ENCODE measurements at regions not wholly inside any gene's neighbourhood (a gene's known extent, or its start where the extent isn't known, plus 50 kb on each side); places are given as distances from the start of the nearest gene placed in this dataset.

GRCh38 chr5:164934039-164934438 is 1428.6 kb downstream of the MAT2B start:
- no peak for DNase-seq

- DNase-seq, result no peak
These were observed 1429.1 kb downstream of the MAT2B start for GRCh38 chr5:164934561-164934960.

- DNase-seq, result no peak
These were observed 1435.7 kb downstream of the MAT2B start for GRCh38 chr5:164941132-164941531.

GRCh38 chr5:164950927-164951326 is 1445.5 kb downstream of the MAT2B start:
- no peak for DNase-seq

- DNase-seq, result no peak
These were observed 1446.2 kb downstream of the MAT2B start for GRCh38 chr5:164951570-164951969.

- peak; percentile 26 for DNase-seq
These were observed 1453.3 kb downstream of the MAT2B start for GRCh38 chr5:164958688-164959087.

- no peak for DNase-seq
These were observed 1454.3 kb downstream of the MAT2B start for GRCh38 chr5:164959761-164960160.

- DNase-seq, result no peak
These were observed 1457.0 kb downstream of the MAT2B start for GRCh38 chr5:164962329-164962961.

GRCh38 chr5:164966611-164967010 is 1461.2 kb downstream of the MAT2B start:
- DNase-seq, result no peak

- no peak for DNase-seq
These were observed 1461.9 kb downstream of the MAT2B start for GRCh38 chr5:164967354-164967753.

GRCh38 chr5:164972973-164973372 is 1467.6 kb downstream of the MAT2B start:
- DNase-seq, result no peak

- DNase-seq, result no peak
These were observed 1470.6 kb downstream of the MAT2B start for GRCh38 chr5:164975986-164976385.

- no peak for DNase-seq
These were observed 1475.1 kb downstream of the MAT2B start for GRCh38 chr5:164980480-164980879.

GRCh38 chr5:164998142-164998541 is 1492.7 kb downstream of the MAT2B start:
- no peak for DNase-seq

- peak; percentile 39 for DNase-seq
These were observed 1493.2 kb downstream of the MAT2B start for GRCh38 chr5:164998590-164998989.

- no peak for DNase-seq
These were observed 1495.2 kb downstream of the MAT2B start for GRCh38 chr5:165000479-165001190.

GRCh38 chr5:165003283-165003682 is 1497.9 kb downstream of the MAT2B start:
- no peak for DNase-seq

- DNase-seq, result no peak
These were observed 1498.8 kb downstream of the MAT2B start for GRCh38 chr5:165004175-165004574.

- no peak for DNase-seq
These were observed 1509.0 kb downstream of the MAT2B start for GRCh38 chr5:165014439-165014838.

GRCh38 chr5:165015126-165015525 is 1509.7 kb downstream of the MAT2B start:
- DNase-seq, result no peak

- no peak for DNase-seq
These were observed 1510.1 kb downstream of the MAT2B start for GRCh38 chr5:165015547-165015946.

- DNase-seq, result no peak
These were observed 1521.6 kb downstream of the MAT2B start for GRCh38 chr5:165026971-165027370.

GRCh38 chr5:165028356-165028755 is 1522.9 kb downstream of the MAT2B start:
- no peak for DNase-seq

- DNase-seq, result peak; percentile 38
These were observed 1523.9 kb downstream of the MAT2B start for GRCh38 chr5:165029099-165029870.
